Testis (tissue), 2 donors: ENCODE measurements at regions not wholly inside any gene's neighbourhood (a gene's known extent, or its start where the extent isn't known, plus 50 kb on each side); places are given as distances from the start of the nearest gene placed in this dataset.
A peak's percentile ranks its signal among the peaks of the same experiment; 100 is the strongest.

Source experiments
- DNase-seq: peaks from one replicate; pipeline ENCODE4 v3.0.0-alpha.2; 2019
- H3K27ac ChIP-seq, 2 donors: fragments of 200-600 bp; sonication (generic); one replicate each; pipeline ENCODE4 v1.5.1; 2019
- H3K27me3 ChIP-seq: fragments of 200-600 bp; sonication (generic); one replicate; pipeline ENCODE4 v1.5.1; 2019
- H3K36me3 ChIP-seq: fragments of 200-600 bp; sonication (generic); one replicate; pipeline ENCODE4 v1.5.1; 2017; ENCODE audit warnings: low read depth; ENCODE audit errors: missing control alignments
- H3K4me1 ChIP-seq: fragments of 200-600 bp; sonication (generic); one replicate; pipeline ENCODE4 v1.5.1; 2019
- H3K4me3 ChIP-seq, 2 donors: fragments of 200-600 bp; sonication (generic); one replicate each; pipeline ENCODE4 v1.5.1; 2017 to 2019
- H3K9me3 ChIP-seq: fragments of 200-600 bp; sonication (generic); one replicate; pipeline ENCODE4 v1.5.1; 2017
- CTCF ChIP-seq, 3 experiments: fragments of 450-650 bp in 2 of 3; fragments of 200-600 bp in 1 of 3; sonication (generic) in 1 of 3; IDR thresholded peaks; one replicate each; pipeline ENCODE4 v1.5.1; 2016 to 2019; ENCODE audit warnings: antibody characterized with exemption in 3 of 3, mild to moderate bottlenecking in 2 of 3, moderate library complexity in 1 of 3
- POLR2A ChIP-seq: fragments of 450-650 bp; IDR thresholded peaks from one replicate; pipeline ENCODE4 v1.6.1; 2017; ENCODE audit warnings: antibody characterized with exemption, mild to moderate bottlenecking, moderate library complexity
- whole genome bisulfite sequencing, 2 donors: methylation state at CpG; one replicate each; pipeline ENCODE4 v1.1.5; 2018; 5-methylcytosine and 5-hydroxymethylcytosine counted together
- intact Hi-C: fragments of 100-400 bp; cut with DNase I; formaldehyde crosslinking; loops from one replicate; pipeline ENCODE4 v1.15.1; 2023; ENCODE audit warnings: low total_unique reads

- Histone ChIP-seq H3K9me3 (no peaks in the 10 kb centered on the region), H3K27ac (no peak overlapping the region), H3K36me3 (no peaks in the 10 kb centered on the region), H3K4me3 (no peak overlapping the region), H3K4me1 (peaks cover 4% of the 10 kb centered on the region), H3K27me3 (no peaks in the 10 kb centered on the region)
- intact Hi-C loops = no loop called here
- DNase-seq = no peak
- no peak for TF ChIP-seq POLR2A
- TF ChIP-seq CTCF (IDR thresholded peaks at IDR 0.05) = no peak
- 55 to 76% methylated on average over 3 of the region's 3 CpGs for WGBS, 2 donors
Observed at GRCh38 chr15:47186075-47186474, 531.2 kb upstream of the SEMA6D start.

GRCh38 chr15:47188758-47189507 lies 528.4 kb upstream of the SEMA6D start:
- Histone ChIP-seq H3K27me3 (no peaks in the 10 kb centered on the region), H3K36me3 (no peaks in the 10 kb centered on the region), H3K9me3 (no peaks in the 10 kb centered on the region), H3K27ac (no peak overlapping the region), H3K4me1 (peaks cover 2% of the 10 kb centered on the region), H3K4me3 (no peak overlapping the region)
- WGBS, 2 donors = 48 to 64% methylated on average over 1 of the region's 1 CpG
- intact Hi-C loops = no loop called here
- no peak for DNase-seq
- TF ChIP-seq CTCF (IDR thresholded peaks at IDR 0.05) = no peak
- no peak for TF ChIP-seq POLR2A

- Histone ChIP-seq H3K27ac (no peak overlapping the region), H3K27me3 (no peaks in the 10 kb centered on the region), H3K9me3 (no peaks in the 10 kb centered on the region), H3K36me3 (no peaks in the 10 kb centered on the region), H3K4me1 (no peaks in the 10 kb centered on the region), H3K4me3 (no peak overlapping the region)
- intact Hi-C loops = loop anchor here (5.0 kb wide), 1 partner anchor 793 kb away; no protein-coding TSS in a partner anchor
- TF ChIP-seq CTCF (IDR thresholded peaks at IDR 0.05) (no peak), POLR2A (no peak)
- WGBS, 2 donors = 57 to 60% methylated on average over 2 of the region's 2 CpGs
- no peak for DNase-seq
Observed at GRCh38 chr15:47194718-47195117, 522.6 kb upstream of the SEMA6D start.

- H3K27me3 ChIP-seq = no peaks in the 10 kb centered on the region
- WGBS, 2 donors = 16 to 28% methylated on average over 4 of the region's 4 CpGs
- intact Hi-C loops = loop anchor here (5.0 kb wide), 1 partner anchor 791 kb away; no protein-coding TSS in a partner anchor
- TF ChIP-seq CTCF (IDR thresholded peaks at IDR 0.05) = peak; percentile 71 to 79 (median 75)
- TF ChIP-seq POLR2A = no peak
- no peak overlapping the region for H3K27ac ChIP-seq
- H3K36me3 ChIP-seq = no peaks in the 10 kb centered on the region
- peak; percentile 84 for DNase-seq
- no peaks in the 10 kb centered on the region for H3K4me1 ChIP-seq
- no peak overlapping the region for H3K4me3 ChIP-seq
- no peaks in the 10 kb centered on the region for H3K9me3 ChIP-seq
Observed at GRCh38 chr15:47196048-47196447, 521.3 kb upstream of the SEMA6D start.

GRCh38 chr15:47203993-47204392 lies 513.3 kb upstream of the SEMA6D start:
- Histone ChIP-seq H3K36me3 (no peaks in the 10 kb centered on the region), H3K27ac (no peak overlapping the region), H3K27me3 (no peaks in the 10 kb centered on the region), H3K9me3 (no peaks in the 10 kb centered on the region), H3K4me3 (no peak overlapping the region), H3K4me1 (no peaks in the 10 kb centered on the region)
- no peak for TF ChIP-seq CTCF (IDR thresholded peaks at IDR 0.05)
- no peak for TF ChIP-seq POLR2A
- 92 to 94% methylated on average over 1 of the region's 1 CpG for WGBS, 2 donors
- intact Hi-C loops = no loop called here
- no peak for DNase-seq
